ENCODE measurements at regions not wholly inside any gene's neighbourhood (a gene's known extent, or its start where the extent isn't known, plus 50 kb on each side); places are given as distances from the start of the nearest gene placed in this dataset.

DNA sequence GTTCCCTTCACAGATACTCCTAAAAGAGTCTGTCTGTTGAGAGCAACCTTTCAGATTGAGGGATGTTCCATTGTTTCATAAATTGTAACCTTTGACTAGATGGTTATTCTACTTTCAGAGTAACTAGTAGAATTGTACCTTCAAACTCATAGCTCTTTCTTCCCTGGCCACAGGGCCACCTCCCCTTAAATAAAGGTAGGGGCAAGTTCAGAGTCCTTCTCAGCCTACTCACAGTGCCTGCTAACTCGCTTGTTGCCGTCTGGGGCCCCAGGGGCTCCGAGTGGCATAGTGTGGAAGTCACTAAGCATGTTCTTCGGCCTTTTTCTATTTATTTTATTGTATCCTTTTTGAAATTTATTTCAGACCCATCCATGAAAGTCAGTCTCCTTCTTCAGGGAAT is 250.4 kb downstream of the ALX1 start:
- TF ChIP-seq CTCF (IDR thresholded peaks at IDR 0.05; ENCODE audit: low read length) (no peak), EZH2 (IDR thresholded peaks at IDR 0.05; ENCODE audit: borderline replicate concordance, low read length) (no peak)
